GM23338 (cell line): ENCODE measurements at regions not wholly inside any gene's neighbourhood (a gene's known extent, or its start where the extent isn't known, plus 50 kb on each side); places are given as distances from the start of the nearest gene placed in this dataset.

Experiments
- CTCF ChIP-seq, 2 experiments: fragments of 200-600 bp in 1 of 2; sonication (generic) in 1 of 2; conservative IDR thresholded peaks; 2 replicates each; pipeline versions ENCODE4 v1.5.1 to v1.6.1; 2016 to 2017; ENCODE audit warnings: antibody characterized with exemption in 2 of 2, low read depth in 2 of 2, mild to moderate bottlenecking in 2 of 2, moderate library complexity in 1 of 2
- EZH2 ChIP-seq: fragments of 200-600 bp; sonication (generic); IDR thresholded peaks from one replicate; pipeline ENCODE4 v1.8.0; 2017; ENCODE audit warnings: antibody characterized with exemption, mild to moderate bottlenecking, low read depth; ENCODE audit not compliant: unreplicated experiment
- JUNB ChIP-seq: IDR thresholded peaks from one replicate; pipeline ENCODE4 v1.6.1; 2016; ENCODE audit warnings: antibody characterized with exemption; ENCODE audit not compliant: unreplicated experiment
- POLR2AphosphoS5 ChIP-seq: IDR thresholded peaks from 2 replicates; pipeline ENCODE4 v1.6.1; 2016; ENCODE audit warnings: antibody characterized with exemption, low read depth
- STAT1 ChIP-seq: IDR thresholded peaks from one replicate; pipeline ENCODE4 v1.6.1; 2016; ENCODE audit warnings: antibody characterized with exemption; ENCODE audit not compliant: unreplicated experiment
- TF ChIP-seq, protein P1 (sequence below): IDR thresholded peaks from one replicate; pipeline ENCODE4 v1.6.1; 2018; ENCODE audit warnings: antibody characterized with exemption; ENCODE audit not compliant: unreplicated experiment
- TF ChIP-seq, protein P2 (sequence below): IDR thresholded peaks from 2 replicates; pipeline ENCODE4 v1.6.1; 2016; ENCODE audit warnings: antibody characterized with exemption

DNA sequence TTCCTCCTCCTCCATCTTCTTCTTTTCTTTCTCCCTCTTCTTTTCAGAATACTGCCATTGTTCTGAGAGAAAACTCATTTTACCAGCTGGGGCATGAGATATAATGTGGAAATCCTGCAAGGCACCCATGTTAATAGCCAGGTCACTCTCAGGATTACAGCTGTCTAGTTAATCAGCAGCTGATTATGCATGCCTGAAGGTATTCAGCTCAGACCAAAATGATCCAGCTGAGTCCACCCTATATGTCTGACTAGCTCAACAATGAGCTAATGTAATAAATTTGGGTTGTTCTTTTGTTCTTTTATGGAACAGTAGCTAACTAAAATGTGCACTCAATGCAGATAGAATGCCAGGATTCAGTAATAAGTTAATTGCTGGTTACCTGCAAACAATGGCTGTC, 441.4 kb downstream of the KDM5D start:
- TF ChIP-seq CTCF (conservative IDR thresholded peaks at IDR 0.05; ENCODE audit: low read depth in 2 of 2) (no peak), EZH2 (no peak), JUNB (no peak), STAT1 (no peak), POLR2AphosphoS5 (no peak)
- TF ChIP-seq, protein P1, sequence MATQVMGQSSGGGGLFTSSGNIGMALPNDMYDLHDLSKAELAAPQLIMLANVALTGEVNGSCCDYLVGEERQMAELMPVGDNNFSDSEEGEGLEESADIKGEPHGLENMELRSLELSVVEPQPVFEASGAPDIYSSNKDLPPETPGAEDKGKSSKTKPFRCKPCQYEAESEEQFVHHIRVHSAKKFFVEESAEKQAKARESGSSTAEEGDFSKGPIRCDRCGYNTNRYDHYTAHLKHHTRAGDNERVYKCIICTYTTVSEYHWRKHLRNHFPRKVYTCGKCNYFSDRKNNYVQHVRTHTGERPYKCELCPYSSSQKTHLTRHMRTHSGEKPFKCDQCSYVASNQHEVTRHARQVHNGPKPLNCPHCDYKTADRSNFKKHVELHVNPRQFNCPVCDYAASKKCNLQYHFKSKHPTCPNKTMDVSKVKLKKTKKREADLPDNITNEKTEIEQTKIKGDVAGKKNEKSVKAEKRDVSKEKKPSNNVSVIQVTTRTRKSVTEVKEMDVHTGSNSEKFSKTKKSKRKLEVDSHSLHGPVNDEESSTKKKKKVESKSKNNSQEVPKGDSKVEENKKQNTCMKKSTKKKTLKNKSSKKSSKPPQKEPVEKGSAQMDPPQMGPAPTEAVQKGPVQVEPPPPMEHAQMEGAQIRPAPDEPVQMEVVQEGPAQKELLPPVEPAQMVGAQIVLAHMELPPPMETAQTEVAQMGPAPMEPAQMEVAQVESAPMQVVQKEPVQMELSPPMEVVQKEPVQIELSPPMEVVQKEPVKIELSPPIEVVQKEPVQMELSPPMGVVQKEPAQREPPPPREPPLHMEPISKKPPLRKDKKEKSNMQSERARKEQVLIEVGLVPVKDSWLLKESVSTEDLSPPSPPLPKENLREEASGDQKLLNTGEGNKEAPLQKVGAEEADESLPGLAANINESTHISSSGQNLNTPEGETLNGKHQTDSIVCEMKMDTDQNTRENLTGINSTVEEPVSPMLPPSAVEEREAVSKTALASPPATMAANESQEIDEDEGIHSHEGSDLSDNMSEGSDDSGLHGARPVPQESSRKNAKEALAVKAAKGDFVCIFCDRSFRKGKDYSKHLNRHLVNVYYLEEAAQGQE: no peak
- TF ChIP-seq, protein P2, sequence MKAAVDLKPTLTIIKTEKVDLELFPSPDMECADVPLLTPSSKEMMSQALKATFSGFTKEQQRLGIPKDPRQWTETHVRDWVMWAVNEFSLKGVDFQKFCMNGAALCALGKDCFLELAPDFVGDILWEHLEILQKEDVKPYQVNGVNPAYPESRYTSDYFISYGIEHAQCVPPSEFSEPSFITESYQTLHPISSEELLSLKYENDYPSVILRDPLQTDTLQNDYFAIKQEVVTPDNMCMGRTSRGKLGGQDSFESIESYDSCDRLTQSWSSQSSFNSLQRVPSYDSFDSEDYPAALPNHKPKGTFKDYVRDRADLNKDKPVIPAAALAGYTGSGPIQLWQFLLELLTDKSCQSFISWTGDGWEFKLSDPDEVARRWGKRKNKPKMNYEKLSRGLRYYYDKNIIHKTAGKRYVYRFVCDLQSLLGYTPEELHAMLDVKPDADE: no peak
